ENCODE measurements at regions not wholly inside any gene's neighbourhood (a gene's known extent, or its start where the extent isn't known, plus 50 kb on each side); places are given as distances from the start of the nearest gene placed in this dataset.
"Not testable (repeated sequence)": the region's sequence is repeated elsewhere in the genome, so short reads cannot be mapped to it uniquely, and the experiment has no call there.

DNA sequence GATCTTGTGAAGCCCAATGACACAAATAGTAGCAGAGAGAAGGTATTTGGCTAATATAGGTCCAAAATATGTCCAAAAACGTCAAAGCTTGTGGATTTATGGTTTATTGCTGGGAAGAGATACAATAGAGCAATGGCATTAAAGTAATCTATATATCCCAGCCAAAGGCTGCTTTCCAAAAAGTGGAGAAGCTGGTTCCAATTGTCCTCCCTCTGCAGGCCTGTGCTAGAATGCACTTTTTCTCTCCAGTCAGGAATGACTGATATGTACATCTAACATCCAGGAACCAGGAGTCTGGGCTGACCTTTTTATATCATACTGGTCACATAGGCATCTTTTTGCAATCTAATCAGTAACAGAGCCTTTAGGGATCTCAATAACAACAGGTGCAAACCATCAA, 167.1 kb upstream of the FAM3C start:
- no peak for DNase-seq (ENCODE audit: low spot score)

DNA sequence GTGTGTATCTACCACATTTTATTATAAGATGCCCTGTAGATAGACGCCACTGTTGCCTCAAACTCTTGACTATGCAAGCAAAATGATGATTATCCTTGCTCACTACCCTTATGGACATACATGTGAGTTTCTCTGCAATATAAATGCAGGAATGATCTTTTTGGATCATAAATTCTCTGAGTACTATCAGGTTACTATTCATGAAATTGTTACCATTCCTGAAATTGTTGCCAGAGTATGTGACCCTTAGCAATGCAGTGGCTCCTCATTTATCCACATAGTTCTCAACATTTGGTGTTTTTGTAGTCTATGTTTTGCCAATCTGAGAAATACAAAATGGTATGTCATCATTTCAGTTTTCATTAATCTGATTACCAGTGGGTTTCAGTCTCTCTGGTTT, 166.2 kb upstream of the FAM3C start:
- DNase-seq (ENCODE audit: low spot score), result no peak

- DNase-seq (ENCODE audit: low spot score), result no peak
Measured at GRCh38 chr7:121561717-121562116, 165.6 kb upstream of the FAM3C start.

GRCh38 chr7:121560267-121560990, 164.3 kb upstream of the FAM3C start:
- DNase-seq (ENCODE audit: low spot score), result no peak

DNA sequence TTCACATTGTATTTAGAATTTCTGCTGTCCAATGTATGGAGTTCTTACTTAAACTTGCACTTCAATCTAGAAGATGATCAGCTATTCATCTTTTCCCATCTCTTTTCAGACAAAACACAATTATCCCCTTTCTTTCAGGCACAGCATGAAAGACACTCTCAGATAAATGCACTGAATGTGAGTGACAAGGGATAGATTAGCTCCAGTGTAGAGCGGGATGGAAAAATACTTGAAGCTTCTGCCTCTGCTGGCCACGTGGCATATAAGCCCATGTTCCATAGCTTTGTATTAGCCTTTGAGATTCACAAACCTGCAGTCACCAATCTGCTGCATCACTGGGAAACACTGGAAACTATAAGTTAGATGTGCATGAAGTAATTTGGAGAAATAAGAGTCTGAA, 162.2 kb upstream of the FAM3C start:
- no peak for DNase-seq (ENCODE audit: low spot score)

DNA sequence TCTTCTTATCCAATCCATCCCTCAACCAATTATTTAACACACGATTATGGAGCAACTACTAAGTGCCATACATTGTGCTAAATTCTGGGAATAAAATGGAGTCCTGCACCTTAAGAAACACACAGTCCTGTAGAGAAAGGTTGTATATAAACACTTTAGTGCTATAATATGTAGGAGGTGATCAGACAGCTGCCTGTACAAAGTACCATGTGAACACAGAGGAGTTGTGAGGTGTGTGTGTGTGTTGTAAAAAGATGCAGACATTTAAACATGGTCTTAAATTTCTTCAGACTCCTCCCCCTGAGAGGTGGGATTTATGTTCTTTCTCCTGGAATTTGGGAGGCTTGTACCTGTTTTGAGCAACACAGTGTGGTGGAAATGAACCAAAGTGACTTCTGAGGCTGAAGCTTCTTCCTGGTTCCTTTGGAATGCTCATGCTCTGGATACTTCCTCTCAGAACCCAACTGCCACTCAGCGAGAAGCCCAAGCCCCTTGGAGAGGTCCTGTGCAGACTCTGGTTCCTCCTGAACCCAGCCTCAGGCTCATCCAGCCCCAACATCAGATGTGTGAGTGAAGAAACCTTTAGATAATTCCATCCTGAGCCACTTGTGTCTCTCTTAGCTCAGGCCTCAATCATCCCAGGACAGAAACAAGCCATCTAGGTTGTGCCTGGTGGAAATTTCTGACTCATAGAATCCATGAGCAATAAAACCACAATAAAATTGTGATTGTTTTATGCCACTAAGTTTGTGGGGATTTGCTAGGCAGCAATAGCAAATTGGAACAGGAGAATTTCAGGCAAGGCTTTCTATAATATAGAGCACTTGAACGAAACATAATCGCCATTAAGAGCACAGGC, 161.2 kb upstream of the FAM3C start:
- DNase-seq (ENCODE audit: low spot score), result no peak

GRCh38 chr7:121555558-121555957, 159.4 kb upstream of the FAM3C start:
- DNase-seq (ENCODE audit: low spot score), result no peak

GRCh38 chr7:121547544-121548092, 151.5 kb upstream of the FAM3C start:
- DNase-seq (ENCODE audit: low spot score), result peak; percentile 74

DNA sequence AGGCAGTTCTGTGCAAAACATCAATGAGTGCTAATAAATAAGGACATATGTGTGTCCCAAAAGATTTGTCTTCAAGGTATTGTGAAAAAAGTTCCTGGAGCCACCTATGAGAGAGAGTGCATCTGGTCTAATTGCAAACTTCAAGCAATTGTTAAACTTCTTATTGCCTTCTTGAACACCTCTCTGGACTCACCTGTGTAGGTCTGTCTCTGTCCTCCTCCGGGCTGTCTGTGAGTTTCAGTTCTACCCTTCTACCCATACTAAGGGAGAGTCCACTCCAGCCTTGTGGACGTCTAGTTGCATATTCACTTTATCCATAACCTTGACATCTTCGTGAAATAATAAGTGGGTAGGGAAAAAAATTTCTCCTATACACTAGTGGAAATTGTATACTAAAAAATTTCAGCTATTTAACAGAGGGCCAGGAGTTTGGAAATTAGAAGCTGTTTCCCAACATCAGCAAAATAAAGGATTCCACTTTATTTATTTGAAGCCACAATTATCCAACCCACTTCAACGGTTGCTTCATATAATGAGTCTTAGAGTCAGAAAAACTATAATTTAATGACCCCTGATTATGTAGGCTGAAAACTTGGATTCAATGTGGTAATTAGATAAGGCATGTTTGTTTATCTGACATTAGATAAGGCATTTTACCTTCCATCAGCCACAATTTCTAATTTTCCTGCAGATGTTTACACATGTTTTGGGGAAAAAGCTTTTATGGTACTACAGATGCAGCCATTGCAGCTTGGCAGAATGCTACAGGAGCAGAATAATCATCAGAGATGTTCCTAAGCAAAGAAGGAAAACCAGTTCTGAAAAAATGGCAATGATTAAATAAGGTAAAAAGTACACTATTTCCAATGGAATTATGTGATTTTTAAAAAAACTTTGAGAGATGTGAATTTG, 150.8 kb upstream of the FAM3C start:
- DNase-seq (ENCODE audit: low spot score), result no peak

GRCh38 chr7:121545418-121545817, 149.3 kb upstream of the FAM3C start:
- no peak for DNase-seq (ENCODE audit: low spot score)

GRCh38 chr7:121544726-121545125, 148.6 kb upstream of the FAM3C start:
- DNase-seq (ENCODE audit: low spot score), result peak; percentile 87

GRCh38 chr7:121544238-121544637, 148.1 kb upstream of the FAM3C start:
- DNase-seq (ENCODE audit: low spot score), result no peak

GRCh38 chr7:121541457-121541856, 145.3 kb upstream of the FAM3C start:
- DNase-seq (ENCODE audit: low spot score), result no peak

GRCh38 chr7:121540138-121540537, 144.0 kb upstream of the FAM3C start:
- no peak for DNase-seq (ENCODE audit: low spot score)

GRCh38 chr7:121537031-121537430, 140.9 kb upstream of the FAM3C start:
- no peak for DNase-seq (ENCODE audit: low spot score)

DNA sequence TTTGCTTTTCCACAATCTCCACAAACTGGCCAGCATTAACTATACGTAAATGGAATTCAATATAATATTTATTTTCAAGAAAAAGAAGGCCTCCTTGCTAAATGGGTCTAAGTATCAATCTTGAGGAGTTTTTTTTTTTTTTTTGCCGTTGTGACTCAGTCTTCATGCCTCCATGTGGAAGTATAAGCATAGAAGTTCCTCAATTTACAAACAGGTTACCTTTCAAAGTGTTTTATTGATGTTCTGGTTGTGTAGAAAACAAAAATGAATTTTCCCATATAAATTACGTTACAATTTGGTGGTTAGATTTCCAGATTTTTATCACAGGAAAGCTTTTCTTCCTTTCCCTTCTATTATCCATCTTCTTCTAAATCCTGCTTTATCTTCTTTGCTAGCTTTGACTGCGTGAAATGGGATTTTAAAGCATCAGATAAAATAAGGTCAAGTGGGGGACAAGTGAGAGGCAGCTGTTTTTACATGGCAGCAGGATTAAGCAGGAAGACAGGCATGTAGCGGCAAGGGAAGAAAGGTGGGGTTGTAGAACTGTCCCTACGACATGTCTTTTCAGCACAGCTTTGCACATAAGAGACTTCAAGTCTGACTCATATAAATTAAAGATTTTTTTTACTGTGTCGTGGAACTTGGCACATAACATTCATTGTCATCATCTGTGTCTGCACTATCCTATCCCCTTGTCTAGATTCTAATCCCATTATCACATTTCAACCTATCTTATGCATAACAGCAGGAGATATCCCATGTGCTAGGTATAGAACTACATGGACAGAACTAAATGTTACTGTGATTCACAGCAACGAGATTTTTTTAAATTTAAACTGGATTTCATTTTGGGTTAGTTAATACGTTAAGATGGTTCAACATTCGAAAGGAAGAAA, 135.3 kb upstream of the FAM3C start:
- no peak for DNase-seq (ENCODE audit: low spot score)

GRCh38 chr7:121530227-121531174, 134.4 kb upstream of the FAM3C start:
- DNase-seq (ENCODE audit: low spot score), result peak; percentile 97

- no peak for DNase-seq (ENCODE audit: low spot score)
Measured at GRCh38 chr7:121529003-121529402, 132.9 kb upstream of the FAM3C start.

GRCh38 chr7:121526210-121526609, 130.1 kb upstream of the FAM3C start:
- not testable (repeated sequence) for DNase-seq (ENCODE audit: low spot score)
